Hindlimb muscle (tissue), 1 donor: ENCODE measurements at regions not wholly inside any gene's neighbourhood (a gene's known extent, or its start where the extent isn't known, plus 50 kb on each side); places are given as distances from the start of the nearest gene placed in this dataset.

ENCODE experiments used
- DNase-seq: peaks from one replicate; pipeline ENCODE4 v3.0.0-alpha.2; 2013

DNA sequence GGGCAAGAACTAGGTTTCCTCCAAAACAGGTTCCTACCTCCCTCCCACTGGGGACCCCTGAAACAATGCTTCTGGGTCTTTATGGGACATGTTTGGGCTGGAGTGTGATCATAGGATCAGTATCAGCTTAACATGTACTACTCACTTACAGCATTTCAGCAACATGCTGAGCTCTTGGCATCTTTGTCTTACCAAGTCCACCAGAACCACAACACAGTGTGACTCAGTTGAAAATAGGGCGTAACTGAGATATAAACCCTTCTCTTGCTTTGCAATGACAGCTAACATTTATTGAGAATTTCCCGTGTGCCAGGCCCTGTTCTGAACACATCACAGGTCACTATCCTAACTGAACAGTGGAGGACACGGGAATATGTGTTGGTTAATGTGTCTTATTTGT, 218.5 kb upstream of the LNX1 start:
- DNase-seq, result no peak

DNA sequence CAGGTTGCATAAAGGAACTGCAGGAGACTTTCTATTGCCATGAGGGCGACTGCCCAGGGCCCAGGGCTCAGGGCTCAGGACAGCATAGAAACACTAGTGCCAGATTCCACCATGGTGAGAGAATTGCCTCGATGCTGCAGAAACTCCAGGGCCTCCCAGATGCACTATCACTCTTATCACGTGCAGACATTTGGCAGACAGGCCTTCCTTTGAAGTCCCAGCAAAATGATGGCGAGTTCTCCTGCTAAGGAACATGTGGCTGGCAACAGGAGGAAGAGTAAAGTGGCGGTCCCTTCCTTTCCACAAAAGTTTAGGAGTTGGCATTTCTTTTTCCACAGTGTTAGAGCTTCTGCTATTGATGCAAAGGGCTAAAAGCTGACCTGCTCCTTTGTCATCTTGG, 214.0 kb upstream of the LNX1 start:
- no peak for DNase-seq

DNA sequence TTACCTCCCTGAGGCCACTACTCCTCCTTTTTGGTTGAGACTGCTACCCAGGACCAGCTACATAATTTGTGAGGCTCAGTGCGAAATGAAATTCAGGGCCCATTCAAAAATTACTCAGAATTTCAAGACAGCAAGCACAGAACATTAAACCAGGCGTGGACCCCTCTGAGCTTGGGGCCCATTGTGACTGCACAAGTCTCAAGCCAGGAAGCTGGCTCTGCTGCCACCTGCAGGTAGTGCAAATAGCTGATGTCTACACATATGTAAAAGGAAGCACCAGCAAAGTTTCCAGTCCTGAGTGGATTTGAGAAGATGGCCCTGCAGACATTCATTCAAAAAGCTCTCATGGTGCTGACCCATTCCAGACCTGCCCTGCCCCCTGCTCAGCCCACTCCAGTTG, 213.4 kb upstream of the LNX1 start:
- no peak for DNase-seq

DNA sequence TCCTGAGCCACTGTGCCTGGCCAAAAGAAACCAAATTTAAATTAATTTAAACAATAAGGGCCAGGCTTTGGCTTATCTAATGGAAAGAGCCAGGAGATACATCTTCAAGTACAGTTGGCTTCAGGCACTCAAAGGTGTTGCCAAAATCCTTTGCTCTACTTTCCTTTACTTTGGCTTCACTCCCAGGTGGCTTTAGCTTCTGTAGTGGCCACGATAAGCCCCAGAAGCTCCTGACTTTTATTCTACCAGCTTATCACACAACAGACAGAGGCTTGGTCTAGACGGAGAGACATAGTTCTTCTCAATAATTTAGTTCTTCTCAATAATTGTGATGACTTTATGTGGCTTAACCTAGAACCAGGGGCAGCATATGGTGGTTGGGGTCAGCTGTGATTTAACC, 211.2 kb upstream of the LNX1 start:
- no peak for DNase-seq

DNA sequence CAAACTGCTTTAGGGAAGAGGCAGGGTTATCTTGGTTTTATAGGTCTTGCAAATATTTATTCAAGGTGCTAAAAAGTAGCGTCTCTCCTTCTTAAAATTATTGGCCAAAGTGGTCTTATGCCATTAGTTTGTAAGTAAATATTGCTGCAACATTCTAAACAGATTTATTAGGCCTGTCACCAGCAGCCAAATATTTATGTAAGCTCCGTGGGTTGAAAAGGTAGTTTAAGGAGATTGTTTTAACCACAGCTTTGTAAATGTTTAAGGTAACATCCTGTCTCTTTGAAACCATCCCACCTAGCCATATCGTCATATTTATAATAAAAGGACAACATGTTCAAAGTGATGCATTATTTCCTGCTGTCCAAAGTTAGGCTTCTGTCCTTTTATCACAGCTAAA, 210.1 kb upstream of the LNX1 start:
- DNase-seq, result no peak

DNA sequence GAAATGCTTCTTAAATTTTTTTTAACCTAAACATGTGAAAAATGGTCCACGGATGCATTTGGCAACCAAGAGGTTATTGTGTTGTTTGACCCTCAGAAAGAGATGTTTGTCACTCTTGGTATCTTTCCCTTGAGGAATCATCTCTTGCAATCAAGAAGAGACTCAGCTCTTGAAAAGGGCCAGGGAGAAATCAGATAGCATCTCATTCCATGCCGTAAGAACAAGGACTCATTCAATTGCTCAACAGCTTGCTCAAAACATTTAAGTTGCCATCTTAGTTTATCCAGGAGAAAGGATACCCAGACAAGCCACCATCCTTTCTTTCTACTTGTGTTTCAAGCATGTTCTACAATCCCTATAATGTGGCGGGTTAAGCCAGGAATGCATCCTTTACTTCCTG, 209.5 kb upstream of the LNX1 start:
- no peak for DNase-seq

DNA sequence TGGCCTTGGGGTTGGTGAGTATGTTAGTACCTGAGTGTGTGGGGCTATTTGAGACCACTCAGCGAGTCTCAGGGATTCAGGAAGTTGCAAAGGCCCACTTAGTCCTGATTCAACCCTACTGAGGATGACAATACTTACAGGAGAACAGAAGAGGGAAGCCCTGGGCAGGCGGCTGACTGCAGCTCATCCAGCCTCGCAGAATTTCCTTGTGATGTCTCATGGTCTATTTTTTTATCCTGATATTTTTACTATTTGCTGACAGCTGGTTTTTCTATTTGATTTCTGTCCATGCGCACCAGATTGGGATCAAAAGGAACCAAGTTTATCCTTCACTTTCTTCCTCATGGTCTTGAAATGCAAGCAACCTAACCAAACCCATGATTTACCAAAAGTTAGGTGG, 201.8 kb upstream of the LNX1 start:
- DNase-seq, result no peak

DNA sequence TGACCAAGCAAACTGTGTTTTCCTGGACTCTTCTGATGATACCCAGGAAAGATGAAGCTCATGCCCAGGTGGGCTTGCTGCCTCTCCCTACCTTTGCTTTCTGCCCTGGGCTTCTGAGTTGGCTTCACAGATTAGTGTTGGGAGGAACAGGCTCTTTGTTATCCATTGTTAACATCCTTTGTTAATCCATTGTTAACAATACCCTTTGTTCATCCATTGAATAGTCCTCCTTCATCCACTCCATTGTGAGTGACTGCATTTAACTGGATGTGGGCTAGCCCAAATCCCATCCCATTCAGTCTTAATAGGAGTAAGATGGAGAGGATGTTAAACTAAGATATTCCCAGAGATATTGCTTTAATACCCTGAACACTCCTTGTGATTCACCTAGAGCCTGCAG, 199.0 kb upstream of the LNX1 start:
- DNase-seq, result no peak

DNA sequence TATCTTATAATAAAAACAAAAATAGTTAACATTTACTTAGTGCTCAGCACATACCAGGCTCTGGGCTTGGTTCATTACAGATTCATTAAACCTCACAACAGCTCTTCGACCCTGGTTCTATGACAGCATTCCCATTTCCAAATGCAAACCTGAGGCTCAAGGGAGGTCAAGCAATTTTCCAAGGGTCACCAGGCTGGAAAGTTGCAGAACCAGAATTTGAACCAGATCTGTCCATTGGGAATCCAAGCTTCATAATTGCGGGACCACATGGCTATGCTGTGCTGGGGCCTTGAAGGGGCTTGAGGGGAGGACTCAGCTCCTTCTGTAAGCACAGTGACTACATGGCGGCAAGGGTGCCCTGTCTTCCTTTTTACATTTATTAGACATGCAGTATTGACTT, 197.3 kb upstream of the LNX1 start:
- no peak for DNase-seq

DNA sequence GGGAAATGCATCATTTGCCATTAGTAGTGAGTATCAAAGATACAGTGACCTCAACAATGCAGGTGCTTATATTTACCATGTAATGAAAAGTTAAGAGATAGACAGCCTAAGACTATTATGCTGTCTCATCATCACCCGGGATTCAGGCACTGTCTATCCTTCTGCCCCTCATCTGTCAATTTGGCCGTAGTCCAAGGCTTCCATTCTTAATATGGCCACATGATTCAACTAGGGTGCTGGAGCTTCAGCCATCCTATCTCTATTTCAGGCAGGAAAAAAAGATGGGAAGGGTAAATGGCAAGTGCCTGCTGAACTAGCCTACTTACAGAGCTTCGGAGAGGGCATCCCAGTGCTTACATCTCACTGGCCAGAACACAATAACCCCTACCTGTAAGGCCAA, 196.7 kb upstream of the LNX1 start:
- no peak for DNase-seq

DNA sequence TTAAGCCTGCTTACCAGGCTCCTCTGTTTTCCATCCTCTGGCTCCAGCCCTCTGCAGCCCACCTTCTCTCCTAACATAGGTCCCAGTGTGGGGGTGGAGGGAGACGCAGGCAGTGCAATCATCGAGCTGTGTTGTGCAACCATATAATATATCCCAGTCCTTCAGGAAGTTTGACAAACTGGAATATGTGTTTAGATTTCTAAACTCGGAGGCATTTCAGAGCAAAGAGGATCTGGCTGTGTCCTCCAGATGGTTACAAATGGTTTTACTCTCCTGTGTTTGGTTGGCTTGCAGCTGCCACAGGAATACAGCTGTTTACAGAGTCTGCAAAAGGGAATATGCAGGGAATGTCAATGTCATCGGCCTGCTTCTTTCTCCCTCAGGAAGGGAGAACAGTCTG, 195.3 kb upstream of the LNX1 start:
- no peak for DNase-seq

DNA sequence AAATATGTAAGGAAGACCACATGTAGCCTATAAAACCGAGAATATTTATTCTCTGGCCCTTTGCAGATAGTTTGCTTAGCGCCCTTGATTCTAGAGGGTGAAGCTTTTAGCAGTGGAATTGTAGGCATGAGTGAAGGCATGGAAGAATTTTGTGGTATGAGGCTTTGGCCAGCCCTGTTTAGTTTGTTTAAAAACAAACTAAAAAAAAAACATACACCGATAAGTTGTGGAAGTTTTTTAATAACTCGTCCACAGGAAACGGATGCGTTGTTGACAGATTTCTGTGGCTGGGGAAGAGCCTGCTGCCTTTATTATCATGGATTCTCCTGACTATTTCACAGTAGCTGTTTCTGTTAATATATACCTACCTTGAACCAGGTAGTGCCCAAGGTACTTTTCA, 194.7 kb upstream of the LNX1 start:
- no peak for DNase-seq

DNA sequence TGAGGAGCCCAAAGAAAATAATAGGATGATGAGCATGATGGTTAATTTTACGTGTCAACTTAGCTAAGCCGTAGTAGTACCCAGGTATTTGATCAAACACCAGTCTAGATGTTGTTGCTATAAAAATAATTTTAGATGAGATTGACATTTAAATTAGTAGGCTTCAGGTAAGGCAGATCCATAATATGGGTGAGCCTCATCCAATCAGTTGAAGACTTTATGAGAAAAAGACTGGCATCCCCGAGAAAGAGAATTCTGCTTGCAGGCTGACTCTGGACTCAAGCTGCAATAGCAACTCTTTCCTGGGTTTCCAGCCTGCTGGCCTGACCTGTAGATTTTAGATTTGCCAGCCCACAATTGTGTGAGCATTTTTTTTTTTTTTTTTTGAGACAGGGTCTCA, 192.8 kb upstream of the LNX1 start:
- DNase-seq, result no peak

DNA sequence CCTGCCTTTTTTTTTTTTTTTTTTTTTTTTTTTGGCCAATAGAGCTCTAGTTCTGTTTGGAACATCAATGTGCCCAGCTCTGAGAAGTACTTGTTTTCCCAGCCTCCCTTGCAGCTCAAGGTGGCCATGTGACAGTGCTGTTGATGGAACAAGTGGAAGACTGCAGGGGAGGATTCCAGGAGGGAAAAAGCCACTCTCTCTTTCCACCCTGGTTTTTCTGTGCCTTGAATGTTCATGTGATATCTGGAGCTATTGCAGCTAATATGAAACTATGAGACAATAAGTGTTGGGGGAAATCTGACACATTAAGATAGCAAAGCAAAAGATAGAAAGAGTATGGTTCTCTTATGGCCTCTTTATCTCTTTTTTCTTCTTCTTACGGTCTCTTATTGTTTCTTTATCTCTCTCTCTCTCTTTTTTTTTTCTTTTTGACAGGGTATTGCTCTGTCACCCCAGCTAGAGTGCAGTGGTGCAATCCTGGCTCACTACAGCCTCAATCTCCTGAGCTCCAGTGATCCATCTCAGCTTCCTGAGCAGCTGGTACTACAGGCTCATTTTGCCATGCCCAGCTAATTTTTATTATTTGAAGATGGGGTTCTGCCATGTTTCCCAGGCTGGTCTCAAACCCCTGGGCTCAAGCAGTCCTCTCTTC, 192.0 kb upstream of the LNX1 start:
- no peak for DNase-seq

DNA sequence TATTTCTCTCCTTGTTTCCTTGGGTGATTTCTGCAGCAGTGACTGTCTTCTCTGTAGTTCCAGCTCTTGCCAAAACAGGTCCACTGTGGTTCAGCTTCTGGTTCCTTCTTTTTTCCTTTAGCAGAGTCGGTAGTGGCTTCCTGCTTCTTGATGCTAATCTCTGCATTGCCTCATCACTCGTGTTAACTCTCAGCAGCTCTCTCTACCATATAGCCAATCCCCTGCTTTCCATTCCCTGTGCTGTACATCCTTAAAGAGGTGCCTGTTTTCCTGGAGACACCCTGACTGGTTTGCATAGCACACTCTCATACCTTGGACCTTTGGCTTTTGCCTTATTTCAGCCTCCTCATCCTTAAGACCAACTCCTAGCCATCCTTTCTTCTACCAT, 191.2 kb upstream of the LNX1 start:
- no peak for DNase-seq

DNA sequence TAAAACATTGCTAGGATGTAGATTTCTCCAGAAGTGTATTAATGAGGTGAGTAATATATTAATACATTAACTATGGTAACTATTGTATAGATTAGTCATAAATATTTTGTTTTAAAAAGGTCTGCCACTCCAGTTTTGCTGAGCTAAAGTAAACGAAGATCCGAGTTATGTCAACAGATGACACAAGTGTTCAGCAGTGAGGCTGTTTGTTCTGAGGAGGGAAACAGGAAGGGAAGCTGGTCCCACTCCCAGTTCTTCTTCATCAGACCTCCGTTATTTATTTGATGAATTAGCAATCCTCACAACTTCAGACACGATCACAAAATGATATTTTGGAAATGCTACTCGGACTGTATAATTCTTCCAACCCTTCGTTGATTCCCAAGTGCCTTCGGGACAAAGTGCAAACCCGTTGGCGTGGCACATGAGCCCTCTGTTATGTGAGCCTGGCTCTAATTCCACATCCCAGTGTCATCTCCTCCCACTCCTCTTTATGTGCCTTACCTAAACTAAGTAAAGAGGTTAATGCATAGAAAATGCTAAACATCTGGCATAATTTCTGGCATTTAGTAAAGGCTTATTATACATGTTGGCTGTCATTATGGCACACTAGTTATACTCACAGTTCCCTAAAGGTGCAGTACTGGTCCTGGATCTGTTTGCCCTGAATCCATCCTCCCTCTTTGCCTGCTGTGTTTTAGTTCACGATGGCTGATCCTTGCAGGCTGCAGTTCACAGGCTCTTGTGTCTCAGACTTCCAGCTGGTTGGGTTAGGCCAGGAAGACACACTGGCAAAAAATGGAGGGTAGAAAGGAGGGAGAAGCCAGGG, 190.6 kb upstream of the LNX1 start:
- DNase-seq, result no peak

DNA sequence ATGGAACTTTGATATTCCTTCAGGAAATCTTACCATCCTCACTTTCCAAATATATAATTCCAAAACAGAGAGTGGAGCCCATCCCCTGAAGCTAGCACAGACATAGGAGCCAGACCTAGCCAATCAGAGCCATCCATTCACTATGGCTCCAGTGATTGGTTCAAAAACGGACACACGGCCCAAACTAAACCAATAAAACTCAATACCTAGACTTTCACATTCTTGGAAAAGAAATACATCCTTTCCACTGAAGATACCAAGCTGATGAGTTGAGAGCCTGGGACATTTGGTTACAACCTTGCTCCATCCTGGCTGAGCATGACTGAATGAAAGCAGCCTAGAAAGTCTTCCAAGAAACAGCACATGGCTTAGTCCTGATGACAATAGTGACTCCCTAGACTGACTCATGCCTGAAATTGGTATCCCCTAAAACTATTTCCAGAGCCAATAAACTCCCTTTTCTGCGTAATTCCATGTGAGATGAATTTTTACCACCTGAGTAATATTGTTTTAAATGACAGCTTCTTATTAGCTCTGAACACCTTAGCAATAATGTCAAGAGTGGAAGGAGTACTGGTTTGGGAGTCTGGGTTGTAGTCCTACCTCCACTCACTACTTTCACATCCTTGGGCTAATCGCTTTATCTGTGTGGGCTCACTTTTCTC, 189.6 kb upstream of the LNX1 start:
- no peak for DNase-seq

DNA sequence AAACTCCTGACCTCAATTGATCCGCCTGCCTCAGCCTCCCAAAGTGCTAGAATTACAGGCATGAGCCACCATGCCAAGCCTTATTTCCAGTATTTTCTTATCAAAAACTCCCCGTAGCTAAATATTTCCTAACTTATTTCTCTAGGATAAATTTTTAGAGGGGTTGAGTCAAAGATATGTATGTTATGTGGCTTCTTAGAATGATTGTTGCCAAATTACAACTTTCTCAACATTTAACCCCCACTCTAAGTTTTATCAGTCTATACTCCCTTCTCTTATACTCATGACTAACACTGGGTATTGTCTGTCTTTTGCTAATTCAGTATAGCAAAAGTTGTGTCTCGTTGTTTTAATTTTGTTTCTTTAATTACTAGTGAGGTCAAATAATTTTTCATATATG, 187.7 kb upstream of the LNX1 start:
- no peak for DNase-seq

DNA sequence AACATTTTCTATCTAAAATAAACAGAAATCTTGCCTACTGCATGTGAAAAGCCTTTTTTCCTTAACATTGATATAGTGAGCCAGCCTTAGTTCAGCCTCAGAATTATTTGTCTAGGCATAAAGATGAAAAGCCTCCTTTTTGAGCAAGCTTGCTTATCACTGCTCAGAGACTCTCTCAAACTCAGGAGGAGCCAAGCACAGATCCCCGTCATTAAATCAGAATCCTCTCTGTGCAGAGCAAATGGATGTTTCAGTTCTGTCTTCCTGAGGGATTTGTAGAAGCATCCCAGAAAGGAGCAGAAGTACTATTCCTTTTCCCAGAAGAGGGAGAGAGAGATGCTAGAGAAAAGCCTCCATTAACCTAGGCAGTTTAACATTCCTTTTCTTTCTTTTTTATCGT, 186.9 kb upstream of the LNX1 start:
- DNase-seq, result no peak

DNA sequence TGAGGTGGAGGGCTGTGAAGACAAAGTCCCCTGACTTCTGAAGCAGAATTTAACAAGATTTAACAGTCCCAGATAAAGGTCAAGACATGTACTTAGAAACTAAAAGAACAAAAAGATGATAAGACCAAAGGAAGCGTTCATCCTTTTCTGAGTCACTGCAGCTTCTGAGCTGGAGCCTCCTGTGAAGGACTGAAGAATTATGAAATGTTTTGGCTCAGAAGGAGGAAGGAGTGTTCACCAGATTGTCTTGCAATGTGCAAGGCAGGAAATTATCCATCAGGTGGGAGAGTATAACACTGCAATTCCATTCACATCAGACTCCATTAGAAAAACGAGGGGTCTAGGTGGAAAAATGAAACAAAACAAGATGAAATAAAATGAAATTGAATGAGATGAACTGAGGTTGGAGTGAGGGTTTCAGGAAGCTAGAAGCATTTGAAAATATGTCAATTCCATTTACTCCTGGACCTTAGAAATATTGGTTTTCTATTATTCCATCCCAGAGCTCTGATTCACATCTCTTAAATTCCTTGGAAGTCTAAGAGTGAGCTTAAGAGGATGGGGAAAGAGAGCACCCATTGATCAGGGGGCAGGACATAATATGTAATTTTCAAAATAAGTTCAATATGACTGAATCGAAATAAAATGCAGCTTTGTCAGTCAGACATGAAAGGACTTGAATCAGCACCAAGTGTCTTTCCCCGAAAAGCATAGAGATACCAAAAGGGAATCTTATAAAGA, 186.1 kb upstream of the LNX1 start:
- DNase-seq, result no peak

DNA sequence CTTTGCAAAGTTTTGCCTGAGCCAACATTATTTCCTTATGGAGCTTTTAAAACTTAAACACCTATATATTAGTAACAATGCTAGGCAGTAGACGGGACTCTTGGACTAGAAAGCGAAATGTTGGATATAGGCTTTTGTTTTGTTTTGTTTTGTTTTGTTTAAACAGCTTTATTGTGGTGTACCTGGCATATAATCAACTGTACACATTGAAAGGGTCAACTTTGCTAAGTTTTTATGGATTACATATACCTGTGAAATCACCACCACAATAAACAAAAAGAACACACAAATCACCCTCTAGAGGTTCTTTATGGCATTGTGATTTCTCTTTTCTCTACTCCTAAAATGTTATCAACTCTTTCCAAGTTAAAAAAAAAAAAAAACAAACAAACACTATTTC, 184.9 kb upstream of the LNX1 start:
- no peak for DNase-seq

DNA sequence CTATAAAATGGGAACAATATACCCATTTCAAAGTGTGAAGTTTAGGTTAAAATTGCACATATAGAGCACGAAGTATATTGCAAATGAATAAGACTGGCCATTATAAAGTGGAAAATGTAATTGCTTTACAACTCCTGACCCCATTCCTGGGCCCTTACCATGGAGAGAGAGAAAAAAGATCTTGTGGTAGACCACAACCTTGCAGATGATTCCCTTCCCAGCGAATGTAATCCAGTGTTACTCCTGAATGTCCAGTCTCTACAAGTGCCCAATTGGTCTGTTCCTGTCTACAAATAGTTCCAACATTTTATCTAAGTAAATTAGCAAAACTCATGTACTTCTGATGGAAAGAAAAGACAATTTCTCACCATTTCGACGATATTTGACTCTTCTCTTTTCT, 184.1 kb upstream of the LNX1 start:
- no peak for DNase-seq

DNA sequence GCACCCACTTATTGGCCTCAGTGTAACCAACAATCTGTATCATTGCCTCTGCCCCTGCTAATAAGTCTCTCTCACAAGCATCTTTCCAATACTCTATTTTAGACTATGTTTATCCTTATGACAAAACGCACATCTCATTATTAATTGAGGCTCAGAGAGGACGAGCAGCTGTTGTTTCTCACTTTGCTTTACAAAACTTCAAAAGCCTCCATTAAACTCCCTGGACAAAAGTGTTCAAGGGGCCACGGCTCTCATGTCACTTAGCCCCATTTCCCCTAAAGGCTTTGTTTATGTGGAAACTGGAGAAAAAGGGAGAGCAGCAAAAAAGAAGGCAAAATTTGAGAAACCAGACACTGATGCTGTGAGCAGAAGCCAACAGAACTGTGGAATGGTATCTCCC, 180.0 kb upstream of the LNX1 start:
- no peak for DNase-seq
